ENCODE measurements at regions not wholly inside any gene's neighbourhood (a gene's known extent, or its start where the extent isn't known, plus 50 kb on each side); places are given as distances from the start of the nearest gene placed in this dataset.

GRCh38 chr2:129458436-129458835, 521.0 kb upstream of the RAB6C start:
- Histone ChIP-seq H3K4me3 (ENCODE audit: low read depth, low read length) (no peak overlapping the region), H3K27ac (ENCODE audit: low read depth, low read length) (no peak overlapping the region), H3K9ac (ENCODE audit: low read length) (no peak overlapping the region), H3K36me3 (ENCODE audit: control insufficient read depth, insufficient read depth, low read length) (no peaks in the 10 kb centered on the region), H3K9me3 (ENCODE audit: control insufficient read depth, insufficient read depth, low read depth, low read length) (no peaks in the 10 kb centered on the region), H3K4me1 (ENCODE audit: control insufficient read depth, insufficient read depth, low read length) (no peaks in the 10 kb centered on the region), H3K27me3 (ENCODE audit: control insufficient read depth, insufficient read depth, low read length) (no peaks in the 10 kb centered on the region)

- Histone ChIP-seq H3K9me3 (ENCODE audit: control insufficient read depth, insufficient read depth, low read depth, low read length) (no peaks in the 10 kb centered on the region), H3K9ac (ENCODE audit: low read length) (no peak overlapping the region), H3K36me3 (ENCODE audit: control insufficient read depth, insufficient read depth, low read length) (no peaks in the 10 kb centered on the region), H3K27ac (ENCODE audit: low read depth, low read length) (no peak overlapping the region), H3K4me3 (ENCODE audit: low read depth, low read length) (no peak overlapping the region), H3K4me1 (ENCODE audit: control insufficient read depth, insufficient read depth, low read length) (no peaks in the 10 kb centered on the region), H3K27me3 (ENCODE audit: control insufficient read depth, insufficient read depth, low read length) (no peaks in the 10 kb centered on the region)
Measured at GRCh38 chr2:129459200-129459876, 520.1 kb upstream of the RAB6C start.

DNA sequence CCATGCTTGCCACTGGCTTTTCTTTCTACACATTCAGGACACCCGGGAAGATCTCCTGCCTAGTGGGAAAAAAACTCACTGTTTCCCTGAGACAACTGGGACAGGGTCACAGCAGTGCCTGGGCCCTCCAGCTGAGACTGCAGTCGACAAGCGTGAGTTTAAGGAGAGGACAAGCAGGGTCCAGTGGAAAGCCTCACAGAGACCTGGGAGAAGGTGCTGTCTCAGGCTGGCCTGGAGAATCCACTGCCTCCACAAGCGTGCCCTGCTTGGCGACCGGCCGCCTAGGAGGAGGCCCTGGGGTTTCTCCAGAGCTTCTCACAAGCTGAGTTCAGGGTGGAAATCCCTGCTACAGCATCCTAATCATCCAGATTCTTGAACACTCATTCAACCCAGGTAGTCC, 519.6 kb upstream of the RAB6C start:
- Histone ChIP-seq H3K27ac (ENCODE audit: low read depth, low read length) (no peak overlapping the region), H3K9me3 (ENCODE audit: control insufficient read depth, insufficient read depth, low read depth, low read length) (0 out of 2 replicates have a peak, but pooled peaks cover 2% of the 10 kb centered on the region), H3K4me3 (ENCODE audit: low read depth, low read length) (no peak overlapping the region), H3K27me3 (ENCODE audit: control insufficient read depth, insufficient read depth, low read length) (no peaks in the 10 kb centered on the region), H3K4me1 (ENCODE audit: control insufficient read depth, insufficient read depth, low read length) (no peaks in the 10 kb centered on the region), H3K36me3 (ENCODE audit: control insufficient read depth, insufficient read depth, low read length) (no peaks in the 10 kb centered on the region), H3K9ac (ENCODE audit: low read length) (no peak overlapping the region)

DNA sequence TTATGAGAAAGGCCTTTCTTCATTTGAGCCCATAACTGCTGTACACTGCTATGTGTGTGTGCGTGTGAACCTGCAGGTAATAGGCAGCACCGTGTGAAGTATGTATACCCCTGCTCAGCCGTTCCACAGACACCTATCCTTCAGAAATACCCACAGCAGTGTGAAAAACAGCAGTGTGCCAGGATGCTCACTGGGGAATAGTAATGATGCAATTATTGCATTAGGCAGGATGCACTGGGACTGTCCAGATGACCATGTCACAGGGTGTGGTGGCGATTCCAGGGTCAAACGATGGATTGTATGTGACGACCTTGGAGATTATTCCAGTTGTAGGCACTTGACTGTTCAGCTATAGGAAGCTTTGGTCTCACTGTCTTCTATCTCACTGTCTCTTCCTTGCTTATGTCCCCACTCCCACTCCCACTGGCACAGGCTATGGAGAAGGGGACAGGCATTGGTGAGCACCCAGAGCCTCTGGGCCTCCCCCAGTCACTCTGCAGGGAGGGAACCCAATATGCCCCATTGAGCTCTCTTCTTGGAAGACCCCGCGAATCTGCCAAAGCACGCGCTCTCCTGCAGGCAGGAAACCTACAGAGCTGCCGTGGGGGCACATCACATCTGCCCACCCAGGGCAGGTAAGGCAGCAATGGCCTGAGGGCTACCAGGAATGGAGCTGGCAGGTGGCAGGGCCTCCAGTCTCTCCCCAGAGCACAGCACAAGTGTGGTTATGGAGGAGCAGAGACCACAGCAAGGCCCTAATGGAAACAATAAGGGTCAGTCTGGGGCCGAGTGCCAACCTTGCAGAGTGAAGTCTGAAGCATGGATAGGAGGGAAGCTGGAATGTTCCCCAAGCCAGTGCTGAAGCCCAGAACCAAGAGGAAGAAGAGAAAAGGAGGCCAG, 518.9 kb upstream of the RAB6C start:
- H3K27ac ChIP-seq (ENCODE audit: low read depth, low read length), result no peak overlapping the region
- H3K9ac ChIP-seq (ENCODE audit: low read length), result no peak overlapping the region
- H3K36me3 ChIP-seq (ENCODE audit: control insufficient read depth, insufficient read depth, low read length), result no peaks in the 10 kb centered on the region
- H3K4me3 ChIP-seq (ENCODE audit: low read depth, low read length), result no peak overlapping the region
- H3K9me3 ChIP-seq (ENCODE audit: control insufficient read depth, insufficient read depth, low read depth, low read length), result 0 out of 2 replicates have a peak, but pooled peaks cover 3% of the 10 kb centered on the region
- no peaks in the 10 kb centered on the region for H3K4me1 ChIP-seq (ENCODE audit: control insufficient read depth, insufficient read depth, low read length)
- no peaks in the 10 kb centered on the region for H3K27me3 ChIP-seq (ENCODE audit: control insufficient read depth, insufficient read depth, low read length)

GRCh38 chr2:129462349-129462748, 517.1 kb upstream of the RAB6C start:
- Histone ChIP-seq H3K9ac (ENCODE audit: low read length) (no peak overlapping the region), H3K4me1 (ENCODE audit: control insufficient read depth, insufficient read depth, low read length) (no peaks in the 10 kb centered on the region), H3K27ac (ENCODE audit: low read depth, low read length) (no peak overlapping the region), H3K27me3 (ENCODE audit: control insufficient read depth, insufficient read depth, low read length) (no peaks in the 10 kb centered on the region), H3K4me3 (ENCODE audit: low read depth, low read length) (no peak overlapping the region), H3K9me3 (ENCODE audit: control insufficient read depth, insufficient read depth, low read depth, low read length) (0 out of 2 replicates have a peak, but pooled peaks cover 3% of the 10 kb centered on the region), H3K36me3 (ENCODE audit: control insufficient read depth, insufficient read depth, low read length) (no peaks in the 10 kb centered on the region)

DNA sequence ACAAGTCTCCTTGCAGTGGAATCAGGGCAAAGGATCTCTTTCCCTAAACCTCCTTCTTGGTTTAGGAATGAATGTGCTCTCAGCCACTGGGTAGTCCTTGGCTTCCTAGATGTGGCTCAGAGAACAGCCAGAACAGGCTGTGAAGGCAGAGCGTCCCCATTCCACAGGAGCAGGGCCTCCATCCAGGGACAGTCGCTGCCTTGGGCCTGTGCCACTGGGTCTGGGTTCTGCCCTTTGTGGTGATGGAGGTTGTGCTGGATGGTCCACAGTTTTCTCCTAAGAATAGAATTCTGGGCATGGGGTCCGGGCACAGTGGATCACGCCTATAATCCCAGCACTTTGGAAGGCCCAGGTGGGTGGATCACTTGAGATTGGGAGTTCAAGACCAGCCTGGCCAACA, 516.5 kb upstream of the RAB6C start:
- H3K4me3 ChIP-seq (ENCODE audit: low read depth, low read length), result no peak overlapping the region
- no peaks in the 10 kb centered on the region for H3K36me3 ChIP-seq (ENCODE audit: control insufficient read depth, insufficient read depth, low read length)
- H3K27me3 ChIP-seq (ENCODE audit: control insufficient read depth, insufficient read depth, low read length), result no peaks in the 10 kb centered on the region
- no peaks in the 10 kb centered on the region for H3K4me1 ChIP-seq (ENCODE audit: control insufficient read depth, insufficient read depth, low read length)
- H3K27ac ChIP-seq (ENCODE audit: low read depth, low read length), result no peak overlapping the region
- H3K9ac ChIP-seq (ENCODE audit: low read length), result no peak overlapping the region
- 0 out of 2 replicates have a peak, but pooled peaks cover 3% of the 10 kb centered on the region for H3K9me3 ChIP-seq (ENCODE audit: control insufficient read depth, insufficient read depth, low read depth, low read length)

DNA sequence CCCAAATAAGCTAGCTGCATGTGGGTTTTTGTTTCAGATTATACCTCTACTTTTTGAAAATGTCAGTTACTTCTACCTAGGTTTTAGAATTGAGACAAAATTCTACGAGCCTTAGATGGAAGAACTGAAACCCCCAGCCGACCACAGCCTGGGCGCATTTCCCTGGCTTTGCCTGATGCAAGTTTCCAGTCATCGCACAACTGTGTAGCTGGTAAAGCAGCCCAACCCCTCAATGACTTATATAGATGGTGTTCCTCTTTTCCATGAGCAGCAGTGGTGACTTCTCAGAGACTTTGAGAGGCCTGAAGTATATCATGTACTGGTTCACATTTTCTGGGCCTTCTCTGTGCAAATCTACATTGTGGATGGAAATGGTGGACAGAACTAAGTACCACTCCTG, 515.4 kb upstream of the RAB6C start:
- Histone ChIP-seq H3K9ac (ENCODE audit: low read length) (no peak overlapping the region), H3K9me3 (ENCODE audit: control insufficient read depth, insufficient read depth, low read depth, low read length) (0 out of 2 replicates have a peak, but pooled peaks cover 3% of the 10 kb centered on the region), H3K27me3 (ENCODE audit: control insufficient read depth, insufficient read depth, low read length) (no peaks in the 10 kb centered on the region), H3K4me3 (ENCODE audit: low read depth, low read length) (no peak overlapping the region), H3K36me3 (ENCODE audit: control insufficient read depth, insufficient read depth, low read length) (no peaks in the 10 kb centered on the region), H3K27ac (ENCODE audit: low read depth, low read length) (no peak overlapping the region), H3K4me1 (ENCODE audit: control insufficient read depth, insufficient read depth, low read length) (no peaks in the 10 kb centered on the region)

- H3K27me3 ChIP-seq (ENCODE audit: control insufficient read depth, insufficient read depth, low read length), result no peaks in the 10 kb centered on the region
- no peak overlapping the region for H3K9ac ChIP-seq (ENCODE audit: low read length)
- H3K4me1 ChIP-seq (ENCODE audit: control insufficient read depth, insufficient read depth, low read length), result no peaks in the 10 kb centered on the region
- no peak overlapping the region for H3K27ac ChIP-seq (ENCODE audit: low read depth, low read length)
- H3K9me3 ChIP-seq (ENCODE audit: control insufficient read depth, insufficient read depth, low read depth, low read length), result 0 out of 2 replicates have a peak, but pooled peaks cover 3% of the 10 kb centered on the region
- no peaks in the 10 kb centered on the region for H3K36me3 ChIP-seq (ENCODE audit: control insufficient read depth, insufficient read depth, low read length)
- H3K4me3 ChIP-seq (ENCODE audit: low read depth, low read length), result no peak overlapping the region
Measured at GRCh38 chr2:129464631-129465030, 514.8 kb upstream of the RAB6C start.

DNA sequence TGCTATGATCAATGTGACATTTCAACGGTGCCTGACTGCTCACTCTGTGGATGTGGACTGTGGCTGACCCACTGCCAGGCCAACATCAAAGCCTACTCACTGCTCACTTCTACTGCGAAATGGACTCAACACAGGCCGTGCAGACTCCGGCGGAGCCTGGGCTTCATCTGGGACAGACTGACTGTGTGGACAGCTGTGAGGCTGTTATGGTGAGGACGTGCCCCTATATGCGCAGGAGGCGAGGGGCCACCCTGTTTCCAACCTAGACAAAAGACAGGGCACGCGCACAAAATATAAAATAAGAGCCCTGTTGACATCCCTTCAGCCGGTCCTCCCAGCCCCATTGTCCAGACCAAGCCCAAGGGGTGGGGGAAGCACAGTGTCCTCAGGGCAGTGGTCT, 514.4 kb upstream of the RAB6C start:
- no peak overlapping the region for H3K9ac ChIP-seq (ENCODE audit: low read length)

DNA sequence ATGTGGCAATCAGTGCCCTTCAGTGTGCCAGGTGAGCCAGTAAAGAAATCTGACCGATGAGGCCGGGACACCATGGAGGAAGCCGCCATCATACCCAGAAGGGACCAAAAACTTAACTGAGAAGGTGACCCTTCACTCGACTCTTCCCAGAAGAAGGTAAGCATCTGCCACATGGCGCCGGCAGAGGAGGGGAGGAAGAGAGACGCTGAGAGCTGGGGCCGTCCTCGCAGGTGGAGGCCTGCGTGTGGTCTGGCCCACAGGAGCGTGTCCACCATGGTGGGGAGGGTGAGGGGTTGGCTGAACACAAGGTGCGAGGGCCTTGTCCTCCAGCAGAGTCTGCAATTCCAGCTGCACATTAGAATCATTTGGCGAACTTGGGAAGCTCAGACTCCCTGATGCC, 513.1 kb upstream of the RAB6C start:
- Histone ChIP-seq H3K9ac (ENCODE audit: low read length) (no peak overlapping the region), H3K36me3 (ENCODE audit: control insufficient read depth, insufficient read depth, low read length) (no peaks in the 10 kb centered on the region), H3K27me3 (ENCODE audit: control insufficient read depth, insufficient read depth, low read length) (no peaks in the 10 kb centered on the region), H3K4me1 (ENCODE audit: control insufficient read depth, insufficient read depth, low read length) (no peaks in the 10 kb centered on the region), H3K27ac (ENCODE audit: low read depth, low read length) (no peak overlapping the region), H3K9me3 (ENCODE audit: control insufficient read depth, insufficient read depth, low read depth, low read length) (0 out of 2 replicates have a peak, but pooled peaks cover 3% of the 10 kb centered on the region), H3K4me3 (ENCODE audit: low read depth, low read length) (no peak overlapping the region)

More for the DNA sequence above, 514.4 kb upstream of the RAB6C start:
- Histone ChIP-seq H3K36me3 (ENCODE audit: control insufficient read depth, insufficient read depth, low read length) (no peaks in the 10 kb centered on the region), H3K9me3 (ENCODE audit: control insufficient read depth, insufficient read depth, low read depth, low read length) (0 out of 2 replicates have a peak, but pooled peaks cover 3% of the 10 kb centered on the region), H3K4me1 (ENCODE audit: control insufficient read depth, insufficient read depth, low read length) (no peaks in the 10 kb centered on the region), H3K27me3 (ENCODE audit: control insufficient read depth, insufficient read depth, low read length) (no peaks in the 10 kb centered on the region), H3K27ac (ENCODE audit: low read depth, low read length) (no peak overlapping the region), H3K4me3 (ENCODE audit: low read depth, low read length) (no peak overlapping the region)
